GM19463 (cell line): ENCODE measurements at regions not wholly inside any gene's neighbourhood (a gene's known extent, or its start where the extent isn't known, plus 50 kb on each side); places are given as distances from the start of the nearest gene placed in this dataset.

Experiments
- ATAC-seq: cut with Tn5 transposase; IDR thresholded peaks from one replicate; pipeline ENCODE4 v1.9.1; 2021; ENCODE audit warnings: mild to moderate bottlenecking, moderate library complexity; ENCODE audit not compliant: unreplicated experiment

DNA sequence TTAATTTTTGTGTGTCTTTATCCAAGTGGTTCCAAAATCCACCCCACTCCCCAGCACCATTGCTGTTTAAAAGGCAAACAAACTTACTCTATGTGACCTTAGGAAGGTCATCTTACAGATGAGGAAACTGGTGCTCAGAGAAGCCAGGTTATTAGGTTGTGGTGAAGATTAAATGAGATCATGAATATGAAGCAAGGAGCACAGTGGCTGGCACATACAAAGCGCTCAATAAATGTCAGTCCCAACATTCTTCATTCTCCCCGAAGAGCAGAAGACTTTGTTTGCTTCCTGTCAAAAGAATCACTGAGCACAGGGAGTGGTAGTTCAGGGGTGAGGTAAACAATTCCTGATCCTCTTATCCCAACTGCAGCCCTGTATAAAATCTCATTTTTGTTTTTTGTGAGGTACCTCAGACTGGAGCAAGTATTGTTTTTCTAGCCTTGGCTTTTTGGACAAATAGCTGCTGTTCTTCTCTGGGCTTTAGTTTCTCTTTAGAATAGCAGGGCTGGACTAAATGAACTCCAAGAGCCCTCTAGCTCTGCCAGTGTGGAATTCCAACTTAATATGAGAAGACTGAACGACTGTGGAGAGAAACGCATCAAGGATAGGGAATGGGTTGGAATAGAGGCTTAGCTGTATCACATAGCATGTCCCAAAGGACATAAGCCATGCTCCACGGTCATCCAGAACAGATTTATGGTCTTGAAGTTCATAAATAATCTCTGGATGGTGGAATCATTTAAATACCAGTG lies 455.3 kb upstream of the USP24 start:
- no peak for ATAC-seq

DNA sequence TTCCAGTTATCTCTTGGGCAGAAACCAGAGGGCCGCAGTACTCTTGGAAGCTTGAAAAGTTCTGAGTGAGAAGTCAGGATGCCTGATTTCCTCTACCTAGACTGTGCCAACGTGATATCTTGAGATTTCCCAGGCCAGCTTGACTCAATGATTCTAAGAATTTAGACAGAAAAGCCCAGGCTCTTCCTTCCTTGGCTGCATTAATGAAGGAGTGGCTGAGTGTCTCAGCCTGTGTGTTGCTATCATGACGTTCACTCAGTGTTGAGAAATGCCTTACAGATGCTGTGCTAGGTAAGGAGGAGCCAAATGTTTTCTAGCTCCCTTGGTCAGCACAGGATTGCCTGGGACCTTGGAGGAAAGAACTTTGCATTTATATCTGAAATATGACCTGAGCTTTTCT lies 454.1 kb upstream of the USP24 start:
- ATAC-seq, result no peak

DNA sequence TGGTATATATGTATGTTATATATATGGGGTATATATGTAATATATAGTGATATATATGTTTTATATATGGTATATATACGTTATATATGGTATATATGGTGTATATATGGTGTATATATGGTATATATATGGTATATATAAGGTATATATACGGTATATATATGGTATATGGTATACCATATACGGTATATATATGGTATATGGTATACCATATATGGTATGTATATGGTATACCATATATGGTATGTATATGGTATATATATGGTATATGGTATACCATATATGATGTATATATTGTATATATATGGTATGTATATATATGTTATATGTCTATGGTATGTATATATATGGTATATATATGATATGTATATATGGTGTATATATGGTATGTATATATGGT lies 447.7 kb upstream of the USP24 start:
- ATAC-seq, result no peak

DNA sequence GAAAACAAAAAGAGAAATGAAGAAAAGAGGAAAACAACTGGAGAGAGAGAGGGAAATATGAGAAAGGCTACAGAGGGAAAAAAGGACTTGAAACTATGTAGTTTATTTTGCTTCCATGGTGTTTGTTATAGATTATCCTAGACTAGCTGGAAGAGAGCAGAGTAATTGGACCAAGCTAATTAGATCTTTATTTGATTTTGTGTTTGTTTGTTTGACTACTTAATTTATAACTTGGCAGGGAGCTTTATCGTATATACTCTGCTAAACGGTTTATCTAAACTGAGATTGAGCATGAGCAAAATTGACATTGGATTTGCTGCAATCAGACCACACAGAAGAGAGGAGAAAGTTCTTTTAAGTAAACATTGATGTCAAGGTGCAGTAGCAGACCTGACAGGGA lies 443.8 kb upstream of the USP24 start:
- ATAC-seq, result no peak

DNA sequence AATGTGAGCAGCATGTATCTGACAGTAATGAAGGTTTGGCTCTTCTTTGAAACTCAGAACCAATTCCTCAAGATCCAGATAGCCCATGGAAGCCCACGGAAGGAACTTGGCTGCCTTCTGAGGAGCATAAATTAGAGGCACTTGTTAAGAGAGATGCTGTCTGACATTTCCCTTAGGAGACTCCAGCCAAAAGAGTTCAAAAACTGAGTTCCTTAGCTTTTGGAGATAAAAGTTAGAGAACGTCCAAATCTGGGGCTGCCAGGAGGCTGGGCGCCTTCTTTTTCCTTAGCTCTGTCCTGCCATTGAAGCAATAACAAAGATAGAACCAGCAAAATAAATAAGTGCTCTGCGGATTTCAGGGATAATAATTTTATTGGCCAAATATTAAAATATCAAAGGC lies 439.6 kb upstream of the USP24 start:
- no peak for ATAC-seq

DNA sequence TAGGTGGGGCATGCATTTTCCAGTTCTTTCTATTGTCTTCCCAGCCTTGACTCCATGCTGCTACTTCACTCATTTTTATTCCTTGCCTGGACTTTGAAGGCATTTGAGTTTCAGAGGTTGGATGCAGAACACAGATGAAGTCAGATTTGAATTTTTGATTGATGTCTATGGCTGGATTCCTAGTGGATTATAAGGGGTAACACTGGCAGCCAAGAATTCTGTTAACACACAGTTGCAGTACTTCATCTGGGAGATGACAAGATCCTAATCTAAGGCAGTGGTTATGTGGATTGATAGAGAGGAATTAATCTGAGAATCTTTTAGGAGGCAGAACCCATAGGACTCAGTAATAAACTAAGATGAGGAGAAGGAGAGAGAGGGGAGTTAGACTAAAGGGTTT lies 439.0 kb upstream of the USP24 start:
- no peak for ATAC-seq

DNA sequence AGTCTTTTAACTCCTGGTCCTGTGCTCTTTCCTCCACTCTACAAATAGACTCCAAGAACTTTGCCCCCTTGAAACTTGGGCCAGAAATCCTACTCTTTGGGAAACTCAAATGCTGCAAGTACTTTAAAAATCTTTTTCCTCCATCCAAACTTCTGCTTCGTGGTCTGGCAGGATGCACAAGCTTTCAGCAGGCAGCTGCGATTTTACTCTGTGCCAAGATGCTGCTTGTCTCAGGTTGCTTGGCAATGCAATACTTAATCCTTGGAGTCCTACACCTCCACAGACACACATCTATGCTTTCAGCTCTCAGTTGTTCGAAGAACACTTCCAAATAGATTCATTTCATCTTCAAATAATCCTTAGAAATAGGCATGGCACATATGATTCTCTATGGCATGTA lies 435.3 kb upstream of the USP24 start:
- no peak for ATAC-seq

DNA sequence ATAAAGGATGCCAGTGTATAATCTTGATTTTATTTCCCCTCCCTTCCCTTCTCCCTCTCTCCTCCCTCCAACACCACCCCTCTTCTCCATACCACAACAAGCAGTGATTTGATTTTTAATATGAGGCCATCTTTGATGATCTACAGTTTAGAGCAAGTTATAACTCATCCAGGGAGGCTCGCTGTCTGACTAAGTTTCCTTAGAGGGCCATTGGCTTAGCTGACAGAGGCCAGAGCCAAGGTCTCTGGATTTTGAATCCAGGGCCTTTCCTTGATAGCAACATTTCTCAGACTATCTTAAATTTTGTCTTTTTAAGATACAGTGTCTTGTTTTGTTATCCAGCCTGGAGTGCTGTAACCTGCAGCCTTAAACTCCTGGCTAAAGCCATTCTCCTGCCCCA lies 431.0 kb upstream of the USP24 start:
- ATAC-seq, result no peak

DNA sequence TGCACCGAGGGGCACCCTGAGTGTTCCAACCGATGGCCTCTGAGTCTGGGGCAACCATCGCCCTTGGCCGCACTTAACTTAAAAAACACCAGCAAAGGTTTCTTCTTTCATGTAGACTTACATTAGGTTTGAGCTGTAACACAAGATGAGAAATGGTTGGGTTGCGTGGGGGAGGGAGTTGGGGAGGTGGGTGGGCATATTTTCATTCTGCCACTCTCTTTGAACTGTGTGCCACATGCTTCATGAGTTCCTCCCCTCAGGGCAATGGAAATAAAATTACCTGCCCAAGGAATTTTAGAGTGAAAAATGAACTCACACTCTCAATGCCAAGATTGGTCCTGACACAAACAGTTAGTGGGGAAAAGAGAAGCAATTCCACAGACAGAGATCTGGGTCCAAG lies 430.1 kb upstream of the USP24 start:
- ATAC-seq, result no peak

DNA sequence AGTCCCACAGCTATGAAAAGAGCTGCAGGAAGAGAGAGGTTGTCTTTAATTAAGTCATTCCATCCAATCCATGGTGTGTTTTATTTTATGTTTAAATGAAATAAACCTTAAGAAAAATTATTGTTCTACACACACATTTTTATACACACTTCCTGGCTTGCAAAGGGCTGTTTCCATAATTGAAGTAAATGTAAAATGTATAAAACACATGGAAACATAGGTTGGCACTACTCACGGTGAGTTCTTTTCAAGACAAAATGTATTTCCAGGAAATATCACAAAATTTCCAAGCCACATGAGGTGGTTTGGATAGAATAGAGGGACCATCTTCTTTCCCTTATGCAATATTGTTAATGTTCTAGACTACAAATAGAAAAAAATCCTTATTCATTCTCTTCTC lies 426.8 kb upstream of the USP24 start:
- no peak for ATAC-seq

DNA sequence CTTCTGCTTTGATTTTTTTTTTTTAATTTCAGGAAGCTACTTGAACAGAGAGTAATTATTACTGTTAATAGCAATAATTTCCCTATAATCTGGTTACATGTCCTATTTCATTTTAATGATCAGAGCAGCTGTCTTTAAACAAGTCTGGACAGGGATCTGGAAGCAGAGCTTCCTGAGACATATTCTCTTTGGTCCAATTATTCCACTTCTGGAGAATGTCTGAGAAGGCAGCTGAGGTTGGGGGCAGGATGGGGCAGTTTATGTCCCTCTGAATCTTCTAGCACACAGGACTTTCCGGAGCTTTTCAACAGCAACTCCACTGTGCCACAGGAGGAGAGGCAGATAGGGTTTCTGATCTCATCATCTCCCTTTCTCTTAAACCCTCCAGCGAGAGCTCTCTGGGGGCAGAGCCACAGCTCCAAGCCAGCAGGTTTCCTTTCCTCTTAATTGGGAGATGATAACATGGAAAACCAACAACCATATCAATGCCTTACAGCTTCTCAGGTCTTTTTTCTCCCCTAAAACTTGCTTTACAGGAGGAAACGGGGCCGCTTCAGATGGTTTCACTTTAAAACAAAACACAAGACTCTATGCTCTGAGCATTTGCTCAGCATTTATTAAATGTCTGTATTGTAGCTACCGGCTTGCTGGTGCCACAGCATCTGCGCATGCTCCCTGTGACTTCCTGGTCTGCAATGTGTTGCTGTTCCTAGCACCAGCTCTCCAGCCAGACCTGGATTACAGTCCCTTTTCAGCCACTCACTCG lies 425.7 kb upstream of the USP24 start:
- no peak for ATAC-seq

DNA sequence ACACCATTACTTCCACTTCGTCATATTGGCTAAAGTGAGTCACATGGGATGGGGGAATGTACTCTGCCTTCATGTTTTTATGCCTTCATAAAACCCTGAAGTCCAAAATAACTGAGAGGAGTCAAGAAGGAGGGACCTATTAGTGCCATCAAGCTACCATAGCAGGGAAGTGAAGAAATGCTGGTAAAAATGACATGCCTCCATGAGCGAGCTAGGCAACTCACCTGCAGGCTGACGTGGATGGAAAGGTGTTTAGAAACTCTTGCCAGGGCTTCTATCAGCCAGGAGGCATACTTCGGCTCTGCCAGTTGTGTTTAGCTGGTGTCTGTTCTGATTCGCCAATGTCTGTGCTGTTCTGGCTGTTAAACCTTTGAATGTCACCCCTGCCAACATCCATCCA lies 424.4 kb upstream of the USP24 start:
- ATAC-seq, result no peak

DNA sequence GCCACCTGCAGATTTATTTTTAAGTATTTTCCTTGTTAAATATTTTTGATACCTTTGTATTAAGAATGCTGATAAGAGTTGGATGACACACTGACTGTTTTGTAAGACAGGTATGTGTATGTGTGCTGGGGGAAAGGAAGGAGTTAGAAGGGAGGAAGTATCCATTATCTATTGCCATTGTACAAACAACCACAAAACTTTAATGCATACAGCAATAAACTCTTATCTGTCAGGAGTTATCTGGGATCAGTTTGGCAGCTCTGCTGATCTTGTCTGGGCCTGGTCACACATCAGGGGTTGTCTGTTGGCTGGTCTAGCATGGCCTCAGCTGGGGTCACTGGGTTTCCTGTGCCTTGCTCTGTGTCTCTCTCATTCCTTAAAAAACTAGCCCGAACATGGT lies 423.9 kb upstream of the USP24 start:
- no peak for ATAC-seq

DNA sequence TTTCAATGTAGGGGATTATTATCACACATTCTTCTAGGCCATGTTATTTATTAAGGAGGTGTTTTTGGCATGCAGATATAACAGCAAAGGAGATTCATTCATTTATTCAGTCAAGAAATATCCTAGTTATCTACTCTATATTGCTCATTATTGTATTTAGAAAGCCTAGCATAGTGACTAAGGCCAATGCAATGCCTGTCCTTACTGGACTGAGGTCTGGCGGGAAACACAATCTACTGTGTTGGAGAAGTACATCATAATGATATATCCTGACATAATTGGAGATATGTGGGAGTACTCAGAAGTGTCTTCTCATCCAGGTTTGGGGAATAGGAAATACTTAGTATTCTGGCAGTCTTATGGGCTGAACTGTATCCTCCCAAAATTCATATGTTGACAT lies 421.5 kb upstream of the USP24 start:
- no peak for ATAC-seq

DNA sequence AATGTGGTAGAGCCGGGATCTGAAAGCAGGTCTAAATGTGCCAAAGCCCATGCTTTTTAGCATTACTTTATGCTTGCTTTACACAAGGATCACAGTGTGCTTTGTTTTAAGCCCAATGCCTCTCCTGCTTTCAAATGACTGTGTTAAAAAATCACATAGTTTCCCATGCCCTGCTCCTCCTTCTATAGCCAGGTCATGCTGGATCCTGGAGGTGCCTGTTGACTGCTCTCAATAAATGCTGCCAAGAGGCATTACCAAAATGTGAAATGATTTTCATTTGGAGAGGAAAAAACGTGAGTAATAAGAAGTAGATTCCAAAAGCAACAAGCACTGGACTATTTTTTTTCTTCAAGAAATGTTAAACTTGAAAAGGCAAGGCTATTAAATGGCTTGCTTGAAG lies 420.7 kb upstream of the USP24 start:
- ATAC-seq, result no peak

DNA sequence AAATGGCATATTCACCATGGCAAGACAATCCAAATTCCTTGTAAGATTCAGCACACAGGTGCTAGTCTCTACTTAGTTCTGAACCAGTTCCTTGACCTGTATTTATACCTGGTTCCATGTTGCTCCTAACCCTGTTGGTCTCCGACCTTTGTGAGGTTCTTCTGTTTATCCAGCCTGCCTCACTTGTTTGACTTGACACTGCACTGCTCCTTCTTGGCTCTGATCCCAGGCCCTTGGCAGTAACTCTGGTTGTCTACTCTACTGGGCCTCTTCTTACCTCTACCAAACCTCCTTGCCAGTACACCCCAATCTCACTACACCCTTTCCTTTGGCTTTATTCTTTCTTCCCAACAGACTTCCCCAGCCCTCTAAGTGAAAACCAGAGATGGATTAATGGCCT lies 419.4 kb upstream of the USP24 start:
- ATAC-seq, result no peak

DNA sequence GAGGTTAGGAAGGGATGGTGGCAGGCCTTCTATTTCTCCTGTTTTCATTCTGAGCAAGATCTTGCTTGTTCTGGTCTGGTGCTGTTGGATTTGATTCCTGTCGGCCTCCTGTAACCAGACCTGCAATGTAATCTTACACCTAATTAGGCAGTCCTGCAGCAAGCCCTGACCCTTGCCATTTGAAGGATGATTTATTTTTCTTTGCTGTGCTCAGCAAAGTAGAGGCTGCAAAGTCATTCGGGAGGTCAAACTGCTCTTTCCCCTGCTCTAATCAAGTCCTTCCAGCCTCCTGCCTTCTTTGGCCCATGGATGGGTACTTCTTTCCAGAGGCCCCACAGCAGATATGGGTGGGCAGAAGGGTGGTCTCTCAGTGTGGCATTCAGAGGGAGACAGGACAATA lies 417.7 kb upstream of the USP24 start:
- no peak for ATAC-seq

DNA sequence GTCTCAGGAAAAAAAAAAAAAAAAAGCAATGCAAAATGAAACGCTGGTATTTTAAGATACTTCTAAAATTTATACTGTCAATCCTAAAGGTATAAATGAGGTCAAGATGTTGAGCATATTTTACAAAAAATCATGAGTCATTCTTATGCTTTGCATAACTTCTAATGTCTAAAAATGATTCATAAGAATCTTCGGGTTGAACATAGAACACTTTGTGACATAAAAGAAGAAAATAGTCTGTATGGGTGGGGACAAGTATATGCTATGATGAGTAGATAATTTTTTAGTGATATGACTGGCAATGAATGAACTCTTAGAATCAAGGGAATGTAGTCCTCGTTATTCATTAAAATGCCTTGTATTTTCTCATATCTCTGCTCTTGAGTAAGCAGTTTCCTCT lies 416.9 kb upstream of the USP24 start:
- ATAC-seq, result no peak

DNA sequence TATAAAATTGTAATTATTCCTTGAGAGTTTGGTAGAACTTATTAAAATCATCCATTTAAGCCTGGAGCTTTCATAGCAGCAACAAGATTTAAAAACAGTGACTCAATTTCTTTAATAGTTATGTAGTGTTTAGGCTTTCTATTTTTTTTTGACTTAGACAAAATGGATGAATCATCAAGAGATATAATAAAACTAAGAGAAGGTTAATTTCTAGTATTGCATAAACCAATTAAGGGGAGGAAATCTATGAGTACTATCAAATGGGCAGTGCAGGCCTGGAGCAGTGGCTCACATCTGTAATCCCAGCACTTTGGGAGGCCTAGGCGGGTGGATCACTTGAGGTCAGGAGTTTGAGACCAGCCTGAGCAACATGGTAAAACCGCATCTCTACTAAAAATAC lies 416.3 kb upstream of the USP24 start:
- no peak for ATAC-seq

DNA sequence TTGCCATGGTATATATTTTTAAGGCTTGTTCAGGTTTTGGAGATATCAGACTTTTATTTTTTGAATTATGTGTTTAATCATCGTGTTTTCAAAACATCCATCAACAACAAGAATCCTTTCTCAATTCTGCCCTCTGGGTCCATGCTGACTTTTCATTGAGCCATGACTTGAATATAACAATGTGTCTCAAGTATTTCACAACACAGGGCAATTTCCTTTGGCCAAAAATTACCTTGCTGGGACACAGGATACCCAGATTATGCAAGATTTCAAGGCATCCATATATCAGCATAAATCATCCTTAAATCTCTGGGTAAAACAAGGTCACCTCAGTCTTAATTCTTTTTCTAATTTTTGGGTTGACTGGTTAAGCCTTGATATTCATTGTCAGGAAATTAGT lies 411.2 kb upstream of the USP24 start:
- no peak for ATAC-seq

DNA sequence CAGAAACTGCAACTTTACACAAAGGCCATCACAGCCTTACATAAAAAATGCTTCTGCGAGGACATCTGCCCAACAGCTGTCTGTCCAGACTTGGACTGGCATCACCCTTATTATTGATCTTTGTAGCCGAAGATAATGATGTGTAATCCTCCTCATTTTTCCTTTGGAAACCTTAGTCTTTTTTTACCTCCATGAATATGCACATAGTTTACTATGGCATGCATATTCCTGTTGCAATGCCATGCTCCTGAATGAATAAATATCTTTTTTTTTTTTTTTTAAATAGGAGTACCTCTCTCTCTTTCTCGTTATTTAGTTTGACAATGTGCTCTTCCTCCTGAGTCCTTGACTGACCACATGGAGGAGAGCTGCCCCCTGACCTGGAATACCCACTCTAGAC lies 409.6 kb upstream of the USP24 start:
- no peak for ATAC-seq

DNA sequence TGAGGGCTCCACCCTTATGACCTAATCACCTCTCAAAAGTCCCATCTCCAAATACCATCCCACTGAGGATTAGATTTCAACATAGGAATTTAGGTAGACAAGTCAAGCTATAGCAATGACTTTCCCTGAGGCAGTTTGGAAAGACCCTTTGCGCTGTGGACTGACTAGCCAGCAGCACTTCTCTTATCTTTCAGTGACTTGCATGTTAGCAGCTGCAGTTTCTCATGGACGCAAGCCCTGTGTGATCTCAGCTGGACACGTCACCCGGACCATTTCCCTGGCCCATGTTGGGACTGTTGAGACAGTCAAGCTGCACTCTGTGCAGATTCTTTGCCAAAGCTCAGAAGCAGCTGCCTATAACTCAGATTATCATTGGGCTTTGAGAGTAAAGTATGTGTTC lies 408.1 kb upstream of the USP24 start:
- ATAC-seq, result no peak

DNA sequence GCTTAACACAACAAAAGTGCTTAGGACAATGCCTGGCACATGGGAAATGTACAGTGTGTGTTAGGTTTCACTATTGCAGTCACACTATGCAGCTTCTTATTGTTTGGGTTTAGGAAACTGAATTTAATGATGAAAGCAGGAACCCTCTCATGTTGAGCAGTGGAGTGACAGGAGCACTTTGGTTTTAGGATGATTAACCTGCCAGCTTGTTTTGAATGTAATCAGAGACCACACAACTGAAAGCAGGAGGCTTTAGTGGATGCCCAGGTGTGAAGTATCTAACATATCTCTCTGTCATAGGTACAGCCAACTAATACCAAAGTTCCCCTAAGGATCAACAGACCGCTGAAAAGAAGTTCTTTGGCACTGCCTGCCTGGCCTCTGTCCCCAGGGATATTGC lies 406.9 kb upstream of the USP24 start:
- no peak for ATAC-seq
